HEK293 (cell line): ENCODE measurements at regions not wholly inside any gene's neighbourhood (a gene's known extent, or its start where the extent isn't known, plus 50 kb on each side); places are given as distances from the start of the nearest gene placed in this dataset.

Experiments used
- ZBTB7A ChIP-seq: fragments of 450-650 bp; formaldehyde crosslinking; IDR thresholded peaks from 2 replicates; pipeline ENCODE4 v1.5.1; 2016; ENCODE audit warnings: low read depth, missing biosample characterization, missing genetic modification characterization
- ZNF654 ChIP-seq: fragments of 450-650 bp; formaldehyde crosslinking; IDR thresholded peaks from 2 replicates; pipeline ENCODE4 v1.5.1; 2016; ENCODE audit warnings: low read depth, missing biosample characterization, missing genetic modification characterization
- TF ChIP-seq, protein P1 (sequence below): fragments of 450-650 bp; IDR thresholded peaks from 2 replicates; pipeline ENCODE4 v1.5.1; 2018; ENCODE audit warnings: missing biosample characterization, mild to moderate bottlenecking, missing genetic modification characterization
- TF ChIP-seq, protein P2 (sequence below): fragments of 450-650 bp; formaldehyde crosslinking; IDR thresholded peaks from 2 replicates; pipeline ENCODE4 v1.5.1; 2016; ENCODE audit warnings: missing biosample characterization, missing genetic modification characterization

DNA sequence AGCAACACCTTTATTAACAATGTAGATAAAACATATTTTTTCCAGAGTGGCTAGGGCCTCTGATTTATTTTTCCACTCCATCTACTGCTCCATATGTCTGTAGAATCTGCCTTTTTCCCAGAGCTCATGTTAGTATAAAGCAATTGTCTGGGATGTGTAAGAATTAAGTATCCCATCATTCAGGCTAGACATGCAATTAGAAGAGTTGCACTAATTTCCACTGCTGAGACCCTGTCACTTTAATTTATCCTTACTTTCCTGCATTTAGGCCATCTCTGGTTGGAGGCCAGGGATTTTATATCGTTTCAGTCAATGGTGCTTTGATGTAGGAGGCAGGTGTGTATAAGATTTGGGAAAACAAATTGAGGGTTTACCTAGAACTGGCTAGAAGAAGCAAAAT is 286.1 kb upstream of the POU3F2 start:
- TF ChIP-seq ZNF654 (tag by site-specific recombination), result no peak
- TF ChIP-seq, protein P1, sequence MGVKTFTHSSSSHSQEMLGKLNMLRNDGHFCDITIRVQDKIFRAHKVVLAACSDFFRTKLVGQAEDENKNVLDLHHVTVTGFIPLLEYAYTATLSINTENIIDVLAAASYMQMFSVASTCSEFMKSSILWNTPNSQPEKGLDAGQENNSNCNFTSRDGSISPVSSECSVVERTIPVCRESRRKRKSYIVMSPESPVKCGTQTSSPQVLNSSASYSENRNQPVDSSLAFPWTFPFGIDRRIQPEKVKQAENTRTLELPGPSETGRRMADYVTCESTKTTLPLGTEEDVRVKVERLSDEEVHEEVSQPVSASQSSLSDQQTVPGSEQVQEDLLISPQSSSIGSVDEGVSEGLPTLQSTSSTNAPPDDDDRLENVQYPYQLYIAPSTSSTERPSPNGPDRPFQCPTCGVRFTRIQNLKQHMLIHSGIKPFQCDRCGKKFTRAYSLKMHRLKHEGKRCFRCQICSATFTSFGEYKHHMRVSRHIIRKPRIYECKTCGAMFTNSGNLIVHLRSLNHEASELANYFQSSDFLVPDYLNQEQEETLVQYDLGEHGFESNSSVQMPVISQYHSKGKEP (tag by site-specific recombination), result no peak
- TF ChIP-seq, protein P2, sequence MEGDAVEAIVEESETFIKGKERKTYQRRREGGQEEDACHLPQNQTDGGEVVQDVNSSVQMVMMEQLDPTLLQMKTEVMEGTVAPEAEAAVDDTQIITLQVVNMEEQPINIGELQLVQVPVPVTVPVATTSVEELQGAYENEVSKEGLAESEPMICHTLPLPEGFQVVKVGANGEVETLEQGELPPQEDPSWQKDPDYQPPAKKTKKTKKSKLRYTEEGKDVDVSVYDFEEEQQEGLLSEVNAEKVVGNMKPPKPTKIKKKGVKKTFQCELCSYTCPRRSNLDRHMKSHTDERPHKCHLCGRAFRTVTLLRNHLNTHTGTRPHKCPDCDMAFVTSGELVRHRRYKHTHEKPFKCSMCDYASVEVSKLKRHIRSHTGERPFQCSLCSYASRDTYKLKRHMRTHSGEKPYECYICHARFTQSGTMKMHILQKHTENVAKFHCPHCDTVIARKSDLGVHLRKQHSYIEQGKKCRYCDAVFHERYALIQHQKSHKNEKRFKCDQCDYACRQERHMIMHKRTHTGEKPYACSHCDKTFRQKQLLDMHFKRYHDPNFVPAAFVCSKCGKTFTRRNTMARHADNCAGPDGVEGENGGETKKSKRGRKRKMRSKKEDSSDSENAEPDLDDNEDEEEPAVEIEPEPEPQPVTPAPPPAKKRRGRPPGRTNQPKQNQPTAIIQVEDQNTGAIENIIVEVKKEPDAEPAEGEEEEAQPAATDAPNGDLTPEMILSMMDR (tag by site-specific recombination), result no peak
- no peak for TF ChIP-seq ZBTB7A (tag by site-specific recombination)
